ENCODE measurements at regions not wholly inside any gene's neighbourhood (a gene's known extent, or its start where the extent isn't known, plus 50 kb on each side); places are given as distances from the start of the nearest gene placed in this dataset.

DNA sequence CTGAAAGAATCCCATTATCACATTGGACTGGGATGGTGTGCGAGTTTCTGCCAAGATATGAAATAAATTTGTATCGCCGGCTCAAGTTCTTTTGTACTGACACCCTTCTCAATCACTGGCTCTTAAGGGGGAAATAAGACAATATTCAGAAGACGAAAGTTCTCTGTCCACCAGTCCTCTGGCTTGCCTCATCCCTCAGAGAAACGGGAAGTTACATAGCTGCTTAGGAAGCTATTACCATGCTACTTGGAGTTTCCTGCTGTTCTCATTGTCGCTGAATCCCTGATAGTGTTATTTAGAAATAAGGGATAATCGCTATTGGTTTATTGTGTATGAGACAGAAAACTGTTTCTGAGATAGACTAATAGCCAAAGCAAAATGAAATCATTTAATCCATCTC is 205.0 kb upstream of the ZNF521 start:
- TF ChIP-seq, protein P1, sequence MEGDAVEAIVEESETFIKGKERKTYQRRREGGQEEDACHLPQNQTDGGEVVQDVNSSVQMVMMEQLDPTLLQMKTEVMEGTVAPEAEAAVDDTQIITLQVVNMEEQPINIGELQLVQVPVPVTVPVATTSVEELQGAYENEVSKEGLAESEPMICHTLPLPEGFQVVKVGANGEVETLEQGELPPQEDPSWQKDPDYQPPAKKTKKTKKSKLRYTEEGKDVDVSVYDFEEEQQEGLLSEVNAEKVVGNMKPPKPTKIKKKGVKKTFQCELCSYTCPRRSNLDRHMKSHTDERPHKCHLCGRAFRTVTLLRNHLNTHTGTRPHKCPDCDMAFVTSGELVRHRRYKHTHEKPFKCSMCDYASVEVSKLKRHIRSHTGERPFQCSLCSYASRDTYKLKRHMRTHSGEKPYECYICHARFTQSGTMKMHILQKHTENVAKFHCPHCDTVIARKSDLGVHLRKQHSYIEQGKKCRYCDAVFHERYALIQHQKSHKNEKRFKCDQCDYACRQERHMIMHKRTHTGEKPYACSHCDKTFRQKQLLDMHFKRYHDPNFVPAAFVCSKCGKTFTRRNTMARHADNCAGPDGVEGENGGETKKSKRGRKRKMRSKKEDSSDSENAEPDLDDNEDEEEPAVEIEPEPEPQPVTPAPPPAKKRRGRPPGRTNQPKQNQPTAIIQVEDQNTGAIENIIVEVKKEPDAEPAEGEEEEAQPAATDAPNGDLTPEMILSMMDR (IDR thresholded peaks at IDR 0.05; ENCODE audit: low read depth, low read length, missing control alignments) = no peak
- no peak overlapping the region for H3K4me3 ChIP-seq (ENCODE audit: low read depth, low read length)
- no peak for DNase-seq (ENCODE audit: low read depth)

DNA sequence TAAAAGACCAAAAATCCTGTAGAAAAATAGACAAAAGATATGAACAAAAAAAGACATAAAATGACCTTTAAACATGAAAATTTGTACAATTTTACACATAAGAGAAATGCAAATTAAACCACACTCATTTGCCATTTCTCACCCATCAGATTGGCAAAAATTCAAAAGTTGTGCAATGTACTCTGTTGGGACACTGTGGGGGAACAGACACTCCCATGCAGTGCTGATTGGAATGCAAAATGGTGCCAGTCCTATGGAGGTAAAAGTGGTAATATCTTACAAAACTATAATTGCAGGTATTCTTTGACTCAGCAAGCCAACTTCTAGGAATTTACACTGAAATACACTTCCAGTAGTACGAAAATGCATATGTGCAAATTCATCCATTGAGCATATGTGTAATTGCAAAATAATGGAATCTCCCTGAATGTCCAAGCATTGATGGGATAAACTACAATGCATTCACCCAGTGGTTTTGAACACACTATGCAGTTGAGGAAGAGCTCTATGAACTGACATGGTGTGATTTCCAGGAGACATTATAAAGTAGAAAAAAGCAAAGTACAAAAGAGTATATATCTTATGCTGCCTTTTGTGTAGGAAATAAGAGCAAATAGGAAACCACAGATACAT is 201.8 kb upstream of the ZNF521 start:
- TF ChIP-seq, protein P1 (IDR thresholded peaks at IDR 0.05; ENCODE audit: low read depth, low read length, missing control alignments) = no peak
- no peak for DNase-seq (ENCODE audit: low read depth)
- H3K4me3 ChIP-seq (ENCODE audit: low read depth, low read length) = no peak overlapping the region

DNA sequence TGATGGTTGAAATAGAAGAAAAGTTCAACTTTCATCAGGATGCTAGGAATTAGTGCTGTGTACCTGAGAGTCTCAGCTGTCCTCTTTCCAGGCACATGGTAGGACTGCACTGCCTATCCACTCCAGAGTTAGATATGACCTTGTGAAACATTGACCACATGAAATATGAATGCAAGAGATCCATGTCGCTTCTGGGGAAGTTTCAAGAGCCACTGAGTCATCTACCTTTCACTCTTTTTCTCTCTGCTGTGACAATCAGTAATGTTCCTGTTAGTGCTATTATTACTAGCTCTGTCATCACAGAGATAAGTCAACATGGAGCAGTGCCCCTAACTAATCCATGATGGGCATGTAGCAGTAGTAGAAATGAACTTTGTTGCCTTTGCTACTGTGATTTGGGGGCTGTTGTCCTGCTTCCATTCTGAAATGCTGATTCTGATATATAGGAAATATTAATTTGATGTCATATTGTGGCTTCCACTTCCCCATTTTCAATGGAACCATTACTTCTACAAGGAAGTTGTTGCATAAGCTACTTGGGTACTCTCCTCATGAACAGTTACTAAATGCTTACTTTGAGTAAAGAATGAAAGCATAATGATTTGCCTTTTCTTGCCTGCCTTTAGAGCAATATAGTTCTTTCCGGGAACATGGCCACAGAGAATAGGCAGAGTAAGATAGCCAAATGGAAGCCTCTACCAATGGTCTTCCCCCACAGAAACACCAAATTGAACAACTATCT is 192.8 kb upstream of the ZNF521 start:
- no peak overlapping the region for H3K4me3 ChIP-seq (ENCODE audit: low read depth, low read length)
- TF ChIP-seq, protein P1 (IDR thresholded peaks at IDR 0.05; ENCODE audit: low read depth, low read length, missing control alignments) = no peak
- DNase-seq (ENCODE audit: low read depth) = no peak

DNA sequence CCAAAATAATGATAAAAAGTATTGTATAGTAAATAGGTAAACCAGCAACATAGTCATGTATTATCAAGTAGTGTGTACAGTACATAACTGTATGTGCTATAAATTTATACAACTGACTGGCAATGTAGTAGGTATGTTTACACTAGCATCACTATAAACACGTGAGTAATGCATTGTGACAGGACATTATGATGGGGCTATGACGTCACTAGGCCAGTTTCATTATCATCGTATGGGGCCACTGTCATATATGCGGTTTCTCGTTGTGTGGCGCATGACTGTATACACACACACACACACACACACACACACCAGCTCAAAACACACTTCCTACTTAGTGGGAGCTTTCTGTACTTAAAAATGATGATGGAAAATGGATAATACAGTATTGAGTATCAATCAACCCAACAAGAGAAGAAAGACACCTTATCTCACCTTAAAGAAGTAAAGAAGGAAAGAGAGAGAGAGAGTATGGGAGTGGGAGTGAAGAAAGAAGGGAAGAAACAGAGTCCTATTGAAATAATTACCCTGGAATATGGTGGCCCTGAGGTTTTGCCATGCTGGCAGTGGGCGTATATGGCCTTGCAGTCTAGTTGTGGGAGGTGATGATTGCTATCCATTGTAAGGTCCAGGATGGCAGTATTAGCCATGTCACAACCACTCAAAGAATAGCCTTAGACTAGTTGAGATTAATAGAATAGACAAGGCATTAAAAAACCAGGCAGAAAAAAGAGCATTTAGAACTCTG is 186.4 kb upstream of the ZNF521 start:
- no peak for DNase-seq (ENCODE audit: low read depth)
- TF ChIP-seq, protein P1 (IDR thresholded peaks at IDR 0.05; ENCODE audit: low read depth, low read length, missing control alignments) = no peak
- no peak overlapping the region for H3K4me3 ChIP-seq (ENCODE audit: low read depth, low read length)

DNA sequence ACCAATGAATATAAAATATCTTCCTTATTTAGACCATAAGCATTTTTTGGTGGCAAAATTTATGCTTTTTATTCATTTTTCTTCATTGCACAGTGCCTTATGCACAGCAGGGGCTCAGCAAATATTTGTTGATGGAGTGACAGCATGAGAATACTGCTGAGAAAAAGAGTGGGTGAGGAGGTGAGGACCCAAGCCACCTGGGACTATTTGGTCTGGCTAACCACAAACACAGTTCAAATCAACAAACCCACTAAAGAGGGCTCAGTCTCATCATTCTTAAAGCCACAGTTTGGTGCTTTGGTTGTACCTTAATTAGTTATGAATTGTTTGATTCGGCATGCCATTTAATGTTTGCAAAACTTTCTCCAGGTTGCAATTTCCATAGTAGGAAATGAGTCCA is 183.5 kb upstream of the ZNF521 start:
- H3K4me3 ChIP-seq (ENCODE audit: low read depth, low read length) = no peak overlapping the region
- TF ChIP-seq, protein P1 (IDR thresholded peaks at IDR 0.05; ENCODE audit: low read depth, low read length, missing control alignments) = no peak
- DNase-seq (ENCODE audit: low read depth) = no peak

DNA sequence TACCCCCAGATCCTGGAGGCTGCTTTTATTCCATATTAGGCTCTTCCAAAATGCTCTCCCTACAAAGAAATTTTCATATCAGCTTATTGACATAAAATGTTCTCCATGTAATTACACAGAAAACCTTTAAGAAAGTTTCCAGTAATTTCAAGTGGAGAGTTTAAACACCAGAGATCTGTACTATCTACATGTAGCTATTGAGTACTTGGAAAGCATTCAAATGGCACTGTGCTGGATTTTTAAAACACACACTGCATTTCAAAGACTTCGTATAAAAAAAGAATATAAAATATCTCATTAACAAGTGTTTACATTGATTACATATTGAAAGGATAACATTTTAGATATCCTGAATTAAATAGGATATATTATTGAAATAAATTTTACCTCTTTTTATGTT is 182.4 kb upstream of the ZNF521 start:
- no peak for DNase-seq (ENCODE audit: low read depth)
- TF ChIP-seq, protein P1 (IDR thresholded peaks at IDR 0.05; ENCODE audit: low read depth, low read length, missing control alignments) = no peak
- H3K4me3 ChIP-seq (ENCODE audit: low read depth, low read length) = no peak overlapping the region

Measured in GM12864 (cell line).